HG03108 (cell line): ENCODE measurements at regions not wholly inside any gene's neighbourhood (a gene's known extent, or its start where the extent isn't known, plus 50 kb on each side); places are given as distances from the start of the nearest gene placed in this dataset.

Experiments used
- ATAC-seq: cut with Tn5 transposase; IDR thresholded peaks from one replicate; pipeline ENCODE4 v1.9.1; 2021; ENCODE audit warnings: moderate library complexity; ENCODE audit not compliant: unreplicated experiment

GRCh38 chr7:10085231-10085630 lies 888.4 kb upstream of the PHF14 start:
- no peak for ATAC-seq

- no peak for ATAC-seq
These were observed 873.1 kb upstream of the PHF14 start for GRCh38 chr7:10100572-10100971.

- ATAC-seq = no peak
These were observed 872.3 kb upstream of the PHF14 start for GRCh38 chr7:10101351-10101750.

- no peak for ATAC-seq
These were observed 869.4 kb upstream of the PHF14 start for GRCh38 chr7:10104292-10104691.

GRCh38 chr7:10106609-10107008 lies 867.1 kb upstream of the PHF14 start:
- no peak for ATAC-seq

- no peak for ATAC-seq
These were observed 857.2 kb upstream of the PHF14 start for GRCh38 chr7:10116511-10116910.

GRCh38 chr7:10117815-10118214 lies 855.9 kb upstream of the PHF14 start:
- no peak for ATAC-seq

GRCh38 chr7:10120936-10121335 lies 852.7 kb upstream of the PHF14 start:
- no peak for ATAC-seq

GRCh38 chr7:10121631-10122030 lies 852.0 kb upstream of the PHF14 start:
- ATAC-seq = no peak

- ATAC-seq = no peak
These were observed 851.0 kb upstream of the PHF14 start for GRCh38 chr7:10122551-10123100.

- ATAC-seq = no peak
These were observed 844.9 kb upstream of the PHF14 start for GRCh38 chr7:10128748-10129147.

GRCh38 chr7:10138087-10138854 lies 835.4 kb upstream of the PHF14 start:
- ATAC-seq = no peak

- ATAC-seq = no peak
These were observed 827.4 kb upstream of the PHF14 start for GRCh38 chr7:10146271-10146670.

GRCh38 chr7:10156972-10157371 lies 816.7 kb upstream of the PHF14 start:
- ATAC-seq = no peak

GRCh38 chr7:10181996-10182395 lies 791.7 kb upstream of the PHF14 start:
- no peak for ATAC-seq

- ATAC-seq = no peak
These were observed 781.6 kb upstream of the PHF14 start for GRCh38 chr7:10192074-10192473.

GRCh38 chr7:10205696-10206095 lies 768.0 kb upstream of the PHF14 start:
- ATAC-seq = no peak

- no peak for ATAC-seq
These were observed 763.7 kb upstream of the PHF14 start for GRCh38 chr7:10210000-10210399.

GRCh38 chr7:10211016-10211415 lies 762.7 kb upstream of the PHF14 start:
- no peak for ATAC-seq

- no peak for ATAC-seq
These were observed 761.8 kb upstream of the PHF14 start for GRCh38 chr7:10211861-10212260.

GRCh38 chr7:10212649-10213048 lies 761.0 kb upstream of the PHF14 start:
- ATAC-seq = no peak

GRCh38 chr7:10216462-10216861 lies 757.2 kb upstream of the PHF14 start:
- ATAC-seq = no peak

GRCh38 chr7:10221084-10221483 lies 752.6 kb upstream of the PHF14 start:
- ATAC-seq = no peak
